A673 (cell line): ENCODE measurements at regions not wholly inside any gene's neighbourhood (a gene's known extent, or its start where the extent isn't known, plus 50 kb on each side); places are given as distances from the start of the nearest gene placed in this dataset.

Source experiments
- BruUV-seq: library from RNA; stranded (reverse); fragments of 400-500 nt; replicated peaks from 2 replicates; lab custom pipeline; 2021; lab: Mats Ljungman, UMichigan
- CTCF ChIA-PET: fragments of 300-600 bp; sonication (Branson Sonifier 250); formaldehyde crosslinking; loops from one replicate; lab custom pipeline; 2022; ENCODE audit warnings: antibody characterized with exemption; lab: Charles Lee
- POLR2A ChIA-PET: fragments of 300-600 bp; sonication (Branson Sonifier 250); formaldehyde crosslinking; loops from one replicate; lab custom pipeline; 2022; ENCODE audit warnings: antibody characterized with exemption; ENCODE audit not compliant: low non-redundant PET; lab: Charles Lee
- DNase-seq: peaks from one replicate; pipeline ENCODE4 v3.0.0-alpha.2; 2015; ENCODE audit warnings: low spot score
- H3K27ac ChIP-seq: fragments of 200-600 bp; sonication (generic); 2 replicates; pipeline ENCODE4 v1.5.1; 2016; ENCODE audit warnings: mixed run types, low read depth, mild to moderate bottlenecking, mixed read lengths, antibody characterized with exemption, low read length; ENCODE audit not compliant: poor library complexity, severe bottlenecking
- H3K27me3 ChIP-seq: fragments of 200-600 bp; sonication (generic); replicated peaks from 2 replicates; pipeline ENCODE4 v1.6.1; 2017; ENCODE audit warnings: mixed run types, low read depth, mild to moderate bottlenecking, mixed read lengths, antibody characterized with exemption, low read length; ENCODE audit not compliant: insufficient read depth, poor library complexity
- H3K36me3 ChIP-seq: fragments of 200-600 bp; sonication (generic); 2 replicates; pipeline ENCODE4 v1.6.1; 2016; ENCODE audit warnings: mixed run types, mild to moderate bottlenecking, mixed read lengths, antibody characterized with exemption, low read length; ENCODE audit not compliant: insufficient read depth, poor library complexity, severe bottlenecking
- H3K4me1 ChIP-seq: fragments of 200-600 bp; sonication (generic); 2 replicates; pipeline ENCODE4 v1.6.1; 2017; ENCODE audit warnings: mixed run types, mild to moderate bottlenecking, mixed read lengths, antibody characterized with exemption, low read length; ENCODE audit not compliant: insufficient read depth, poor library complexity, severe bottlenecking
- H3K4me3 ChIP-seq: fragments of 200-600 bp; sonication (generic); 2 replicates; pipeline ENCODE4 v1.5.1; 2016; ENCODE audit warnings: low read depth, mixed run types, mild to moderate bottlenecking, mixed read lengths, low read length; ENCODE audit not compliant: poor library complexity, severe bottlenecking
- H3K9me3 ChIP-seq: fragments of 200-600 bp; sonication (generic); 2 replicates; pipeline ENCODE4 v1.6.1; 2016; ENCODE audit warnings: mixed run types, low read depth, mild to moderate bottlenecking, mixed read lengths, antibody characterized with exemption, low read length; ENCODE audit not compliant: poor library complexity, severe bottlenecking
- EZH2 ChIP-seq: fragments of 200-600 bp; sonication (generic); IDR thresholded peaks from 2 replicates; pipeline ENCODE4 v1.6.1; 2017; ENCODE audit warnings: borderline replicate concordance, low read depth, mild to moderate bottlenecking, mixed read lengths, antibody characterized with exemption, low read length; ENCODE audit not compliant: poor library complexity, severe bottlenecking
- intact Hi-C: fragments of 100-400 bp; cut with micrococcal nuclease; formaldehyde crosslinking; loops from one replicate; pipeline ENCODE4 v1.10.0; 2022; ENCODE audit not compliant: unreplicated experiment
- TF ChIP-seq, protein P1 (sequence below): fragments of 300-800, 200-600 bp; sonication (generic); conservative IDR thresholded peaks from 2 replicates; pipeline ENCODE4 v1.5.1; 2017; ENCODE audit warnings: low read depth, mild to moderate bottlenecking, antibody characterized with exemption, low read length, moderate library complexity, mixed read lengths

GRCh38 chr6:159325476-159325875 lies 156.3 kb downstream of the FNDC1 start:
- peaks cover 8% of the 10 kb centered on the region for H3K27me3 ChIP-seq
- no peaks in the 10 kb centered on the region for H3K4me1 ChIP-seq
- CTCF ChIA-PET: no interaction called here
- H3K4me3 ChIP-seq: no peak overlapping the region
- no peaks in the 10 kb centered on the region for H3K36me3 ChIP-seq
- BruUV-seq: no TSS peak
- intact Hi-C loops: no loop called here
- DNase-seq: no peak
- TF ChIP-seq, protein P1, sequence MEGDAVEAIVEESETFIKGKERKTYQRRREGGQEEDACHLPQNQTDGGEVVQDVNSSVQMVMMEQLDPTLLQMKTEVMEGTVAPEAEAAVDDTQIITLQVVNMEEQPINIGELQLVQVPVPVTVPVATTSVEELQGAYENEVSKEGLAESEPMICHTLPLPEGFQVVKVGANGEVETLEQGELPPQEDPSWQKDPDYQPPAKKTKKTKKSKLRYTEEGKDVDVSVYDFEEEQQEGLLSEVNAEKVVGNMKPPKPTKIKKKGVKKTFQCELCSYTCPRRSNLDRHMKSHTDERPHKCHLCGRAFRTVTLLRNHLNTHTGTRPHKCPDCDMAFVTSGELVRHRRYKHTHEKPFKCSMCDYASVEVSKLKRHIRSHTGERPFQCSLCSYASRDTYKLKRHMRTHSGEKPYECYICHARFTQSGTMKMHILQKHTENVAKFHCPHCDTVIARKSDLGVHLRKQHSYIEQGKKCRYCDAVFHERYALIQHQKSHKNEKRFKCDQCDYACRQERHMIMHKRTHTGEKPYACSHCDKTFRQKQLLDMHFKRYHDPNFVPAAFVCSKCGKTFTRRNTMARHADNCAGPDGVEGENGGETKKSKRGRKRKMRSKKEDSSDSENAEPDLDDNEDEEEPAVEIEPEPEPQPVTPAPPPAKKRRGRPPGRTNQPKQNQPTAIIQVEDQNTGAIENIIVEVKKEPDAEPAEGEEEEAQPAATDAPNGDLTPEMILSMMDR: no peak
- TF ChIP-seq EZH2: no peak
- no peaks in the 10 kb centered on the region for H3K9me3 ChIP-seq
- POLR2A ChIA-PET: interaction anchor here (0.5 kb wide), 1 partner anchor 60 kb away, joined by 3 read pairs; no protein-coding TSS in a partner anchor
- H3K27ac ChIP-seq: no peak overlapping the region

DNA sequence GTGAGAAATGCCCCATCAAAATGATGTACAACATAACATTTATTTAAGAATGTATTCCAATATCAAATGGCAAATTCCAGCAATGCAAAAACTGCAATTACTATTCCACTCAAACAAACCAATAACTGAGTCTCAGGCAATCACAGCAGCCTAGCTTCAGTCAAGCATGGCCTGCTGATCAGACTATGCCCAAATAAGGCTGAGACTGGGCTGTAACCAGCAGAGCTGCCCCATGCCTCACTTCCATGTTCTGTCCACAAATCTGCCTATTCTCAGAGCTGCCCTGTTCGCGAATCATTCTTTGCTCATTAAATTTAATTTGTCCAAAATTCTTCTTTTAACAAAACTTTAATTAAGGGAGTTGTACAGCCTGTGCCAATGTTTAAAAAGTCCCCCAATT lies 155.4 kb downstream of the FNDC1 start:
- ChIA-PET POLR2A (no interaction called here), CTCF (no interaction called here)
- no peak overlapping the region for H3K27ac ChIP-seq
- no peaks in the 10 kb centered on the region for H3K9me3 ChIP-seq
- no TSS peak for BruUV-seq
- intact Hi-C loops: no loop called here
- TF ChIP-seq, protein P1: no peak
- no peak for TF ChIP-seq EZH2
- peaks cover 17% of the 10 kb centered on the region for H3K27me3 ChIP-seq
- no peak overlapping the region for H3K4me3 ChIP-seq
- no peak for DNase-seq
- no peaks in the 10 kb centered on the region for H3K4me1 ChIP-seq
- no peaks in the 10 kb centered on the region for H3K36me3 ChIP-seq
